ENCODE measurements at regions not wholly inside any gene's neighbourhood (a gene's known extent, or its start where the extent isn't known, plus 50 kb on each side); places are given as distances from the start of the nearest gene placed in this dataset.

DNA sequence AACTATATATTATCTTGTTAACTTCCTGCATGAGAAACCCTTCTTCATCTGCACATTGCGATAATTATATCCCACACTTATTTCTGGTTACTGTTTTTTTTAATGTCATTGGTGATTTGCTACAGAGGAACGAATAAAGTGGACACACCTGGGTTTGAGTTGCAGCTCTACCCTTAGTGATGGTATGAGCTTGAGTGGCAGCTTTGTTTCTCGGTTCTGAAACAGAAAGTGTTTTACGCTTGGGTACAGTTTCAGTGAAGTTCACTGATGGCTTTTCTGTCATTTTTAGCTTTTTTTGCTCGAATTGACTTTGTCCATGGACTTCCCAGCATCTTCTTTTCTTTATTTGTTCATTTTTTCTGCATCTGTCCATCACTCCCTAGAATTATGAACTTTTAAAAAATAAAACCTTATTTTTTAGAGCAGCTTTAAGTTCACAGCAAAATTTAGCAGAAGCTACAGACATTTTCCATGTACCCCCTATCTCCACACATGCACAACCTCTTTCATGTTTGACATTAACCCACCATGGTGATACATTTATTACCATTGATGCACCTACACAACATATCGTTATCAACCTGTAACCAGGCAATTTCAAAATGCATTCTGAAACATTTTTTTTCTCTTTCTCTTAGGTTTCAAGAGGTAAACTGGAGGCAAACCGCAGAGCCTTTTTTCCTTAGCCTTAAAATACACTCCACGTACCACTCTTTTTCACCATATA, 1041.6 kb upstream of the PRKX start:
- intact Hi-C loops (cut with DNase I) = no loop called here
- Histone ChIP-seq H3K27me3 (ENCODE audit: control insufficient read depth, insufficient read depth, low read length) (no peaks in the 10 kb centered on the region), H3K9me3 (ENCODE audit: control insufficient read depth in 2 of 3, insufficient read depth in 1 of 3, low read length in 3 of 3) (no peaks in the 10 kb centered on the region), H3K27ac (ENCODE audit: low read depth in 2 of 2, low read length in 2 of 2) (no peak overlapping the region), H3K9ac (ENCODE audit: low read length in 3 of 3) (no peak overlapping the region), H3K4me3 (ENCODE audit: low read length in 3 of 3) (no peak overlapping the region), H3K4me1 (ENCODE audit: control insufficient read depth in 2 of 3, insufficient read depth in 2 of 3, low read depth in 1 of 3, low read length in 3 of 3) (no peaks in the 10 kb centered on the region), H3K36me3 (ENCODE audit: control insufficient read depth in 2 of 3, insufficient read depth in 3 of 3, low read length in 3 of 3) (no peaks in the 10 kb centered on the region)
- DNase-seq (no peak), FAIRE-seq (peak; percentile 59)
- TF ChIP-seq, protein P1, sequence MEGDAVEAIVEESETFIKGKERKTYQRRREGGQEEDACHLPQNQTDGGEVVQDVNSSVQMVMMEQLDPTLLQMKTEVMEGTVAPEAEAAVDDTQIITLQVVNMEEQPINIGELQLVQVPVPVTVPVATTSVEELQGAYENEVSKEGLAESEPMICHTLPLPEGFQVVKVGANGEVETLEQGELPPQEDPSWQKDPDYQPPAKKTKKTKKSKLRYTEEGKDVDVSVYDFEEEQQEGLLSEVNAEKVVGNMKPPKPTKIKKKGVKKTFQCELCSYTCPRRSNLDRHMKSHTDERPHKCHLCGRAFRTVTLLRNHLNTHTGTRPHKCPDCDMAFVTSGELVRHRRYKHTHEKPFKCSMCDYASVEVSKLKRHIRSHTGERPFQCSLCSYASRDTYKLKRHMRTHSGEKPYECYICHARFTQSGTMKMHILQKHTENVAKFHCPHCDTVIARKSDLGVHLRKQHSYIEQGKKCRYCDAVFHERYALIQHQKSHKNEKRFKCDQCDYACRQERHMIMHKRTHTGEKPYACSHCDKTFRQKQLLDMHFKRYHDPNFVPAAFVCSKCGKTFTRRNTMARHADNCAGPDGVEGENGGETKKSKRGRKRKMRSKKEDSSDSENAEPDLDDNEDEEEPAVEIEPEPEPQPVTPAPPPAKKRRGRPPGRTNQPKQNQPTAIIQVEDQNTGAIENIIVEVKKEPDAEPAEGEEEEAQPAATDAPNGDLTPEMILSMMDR (IDR thresholded peaks at IDR 0.05; ENCODE audit: borderline replicate concordance, extremely low read depth, insufficient read depth) = no peak

DNA sequence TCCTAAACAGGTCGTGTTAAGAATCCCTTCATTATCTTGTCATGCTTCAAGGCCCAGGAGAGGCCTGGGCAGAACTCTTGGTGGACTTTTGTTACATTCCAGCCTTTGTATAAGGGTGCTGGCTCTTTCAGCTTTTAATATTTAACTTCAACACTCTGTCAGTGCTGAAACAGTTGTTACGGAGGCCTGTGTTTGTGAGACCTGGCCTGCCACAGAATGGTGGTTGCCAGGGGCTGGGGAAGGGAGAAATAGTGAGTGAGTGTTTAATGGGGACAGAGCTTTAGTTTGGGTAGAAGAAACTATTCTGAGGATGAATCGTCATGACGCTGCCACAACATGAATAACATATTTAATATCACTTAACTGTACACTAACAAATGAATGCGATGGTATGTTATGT, 1027.6 kb upstream of the PRKX start:
- DNase-seq = peak in 4 of 5 donors; percentile 21 to 41 (median 33)

DNA sequence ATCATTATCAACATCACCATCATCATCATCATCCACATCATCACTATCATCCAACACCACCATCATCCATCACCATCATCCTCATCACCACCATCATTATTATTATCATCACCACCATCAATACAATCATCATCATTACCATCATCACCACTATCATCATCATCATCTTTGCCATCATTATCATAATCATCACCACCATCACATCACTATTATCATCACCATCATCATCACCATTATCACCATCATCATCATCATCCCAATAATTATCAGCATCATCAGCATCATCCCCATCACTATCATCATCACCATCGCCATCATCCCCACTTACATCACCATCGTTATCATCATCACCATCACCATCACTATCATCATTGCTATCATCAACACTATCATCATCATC, 1021.9 kb upstream of the PRKX start:
- TF ChIP-seq, protein P1 (IDR thresholded peaks at IDR 0.05; ENCODE audit: borderline replicate concordance, extremely low read depth, insufficient read depth) = no peak
- FAIRE-seq = no peak

More for the DNA sequence above, 1027.6 kb upstream of the PRKX start:
- Histone ChIP-seq H3K9ac (ENCODE audit: low read length in 3 of 3) (no peak overlapping the region), H3K27ac (ENCODE audit: low read depth in 2 of 2, low read length in 2 of 2) (no peak overlapping the region), H3K36me3 (ENCODE audit: control insufficient read depth in 2 of 3, insufficient read depth in 3 of 3, low read length in 3 of 3) (no peaks in the 10 kb centered on the region), H3K4me3 (ENCODE audit: low read length in 3 of 3) (no peak overlapping the region), H3K4me1 (ENCODE audit: control insufficient read depth in 2 of 3, insufficient read depth in 2 of 3, low read depth in 1 of 3, low read length in 3 of 3) (no peaks in the 10 kb centered on the region), H3K9me3 (ENCODE audit: control insufficient read depth in 2 of 3, insufficient read depth in 1 of 3, low read length in 3 of 3) (no peaks in the 10 kb centered on the region), H3K27me3 (ENCODE audit: control insufficient read depth, insufficient read depth, low read length) (no peaks in the 10 kb centered on the region)
- FAIRE-seq = peak; percentile 68
- intact Hi-C loops (cut with DNase I) = no loop called here
- TF ChIP-seq, protein P1 (IDR thresholded peaks at IDR 0.05; ENCODE audit: borderline replicate concordance, extremely low read depth, insufficient read depth) = no peak

More for the DNA sequence above, 1021.9 kb upstream of the PRKX start:
- no peak for DNase-seq
- intact Hi-C loops (cut with DNase I) = no loop called here
- H3K27ac ChIP-seq (ENCODE audit: low read depth in 2 of 2, low read length in 2 of 2) = no peak overlapping the region
- no peak overlapping the region for H3K9ac ChIP-seq (ENCODE audit: low read length in 3 of 3)
- no peaks in the 10 kb centered on the region for H3K4me1 ChIP-seq (ENCODE audit: control insufficient read depth in 2 of 3, insufficient read depth in 2 of 3, low read depth in 1 of 3, low read length in 3 of 3)
- no peaks in the 10 kb centered on the region for H3K27me3 ChIP-seq (ENCODE audit: control insufficient read depth, insufficient read depth, low read length)
- H3K36me3 ChIP-seq (ENCODE audit: control insufficient read depth in 2 of 3, insufficient read depth in 3 of 3, low read length in 3 of 3) = no peaks in the 10 kb centered on the region
- H3K4me3 ChIP-seq (ENCODE audit: low read length in 3 of 3) = peak overlapping the region in 1 of 3 donors; percentile 20
- H3K9me3 ChIP-seq (ENCODE audit: control insufficient read depth in 2 of 3, insufficient read depth in 1 of 3, low read length in 3 of 3) = no peaks in the 10 kb centered on the region
